NCI-H345 (cell line): ENCODE measurements at regions not wholly inside any gene's neighbourhood (a gene's known extent, or its start where the extent isn't known, plus 50 kb on each side); places are given as distances from the start of the nearest gene placed in this dataset.

Experiments used
- DNase-seq: peaks from one replicate; lab custom pipeline; 2025; lab: John Stamatoyannopoulos, UW

GRCh38 chr11:79894111-79894510 is 453.3 kb upstream of the TENM4 start:
- no peak for DNase-seq

GRCh38 chr11:79890272-79890671 is 449.4 kb upstream of the TENM4 start:
- no peak for DNase-seq

- DNase-seq = peak; percentile 7
Measured at GRCh38 chr11:79864882-79865281, 424.1 kb upstream of the TENM4 start.

- no peak for DNase-seq
Measured at GRCh38 chr11:79860336-79860735, 419.5 kb upstream of the TENM4 start.

- no peak for DNase-seq
Measured at GRCh38 chr11:79857377-79858214, 416.8 kb upstream of the TENM4 start.

GRCh38 chr11:79852176-79852575 is 411.3 kb upstream of the TENM4 start:
- no peak for DNase-seq

GRCh38 chr11:79845002-79845709 is 404.3 kb upstream of the TENM4 start:
- no peak for DNase-seq

GRCh38 chr11:79834015-79834414 is 393.2 kb upstream of the TENM4 start:
- DNase-seq = no peak

GRCh38 chr11:79830446-79830845 is 389.6 kb upstream of the TENM4 start:
- no peak for DNase-seq

GRCh38 chr11:79829891-79830290 is 389.1 kb upstream of the TENM4 start:
- no peak for DNase-seq

- DNase-seq = no peak
Measured at GRCh38 chr11:79822766-79823165, 381.9 kb upstream of the TENM4 start.

- DNase-seq = no peak
Measured at GRCh38 chr11:79813551-79813950, 372.7 kb upstream of the TENM4 start.

- no peak for DNase-seq
Measured at GRCh38 chr11:79809487-79809886, 368.7 kb upstream of the TENM4 start.

- no peak for DNase-seq
Measured at GRCh38 chr11:79807506-79807905, 366.7 kb upstream of the TENM4 start.

- DNase-seq = no peak
Measured at GRCh38 chr11:79796704-79797103, 355.9 kb upstream of the TENM4 start.

GRCh38 chr11:79794484-79795393 is 353.9 kb upstream of the TENM4 start:
- peak; percentile 72 for DNase-seq

GRCh38 chr11:79794057-79794456 is 353.2 kb upstream of the TENM4 start:
- DNase-seq = no peak

GRCh38 chr11:79786961-79787360 is 346.1 kb upstream of the TENM4 start:
- no peak for DNase-seq

- DNase-seq = no peak
Measured at GRCh38 chr11:79783833-79784232, 343.0 kb upstream of the TENM4 start.

GRCh38 chr11:79768343-79768742 is 327.5 kb upstream of the TENM4 start:
- peak; percentile 69 for DNase-seq

- no peak for DNase-seq
Measured at GRCh38 chr11:79762279-79762921, 321.6 kb upstream of the TENM4 start.

GRCh38 chr11:79758325-79758724 is 317.5 kb upstream of the TENM4 start:
- DNase-seq = no peak
